ENCODE measurements at regions not wholly inside any gene's neighbourhood (a gene's known extent, or its start where the extent isn't known, plus 50 kb on each side); places are given as distances from the start of the nearest gene placed in this dataset.

DNA sequence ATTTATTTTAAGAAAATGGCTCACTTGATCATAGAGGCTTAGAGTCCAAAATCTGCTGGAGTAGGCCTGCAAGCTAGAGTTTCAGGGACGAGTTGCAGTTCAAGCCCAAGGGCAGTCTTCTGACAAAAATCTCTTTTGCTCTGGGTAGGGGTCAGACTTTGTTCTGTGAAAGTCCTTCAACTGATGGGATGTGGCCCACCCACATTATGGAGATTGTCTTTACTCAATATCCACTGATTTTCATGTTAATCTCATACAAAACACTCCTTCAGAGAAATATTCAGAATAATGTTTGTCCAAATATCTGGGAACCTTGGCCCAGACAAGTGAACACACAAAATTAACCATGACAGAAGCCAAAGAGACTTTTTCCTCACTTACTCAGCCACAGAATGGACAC is 98.6 kb upstream of the RSPO3 start:
- no peak overlapping the region for H2AFZ ChIP-seq (ENCODE audit: low read length)
- H3K4me1 ChIP-seq (ENCODE audit: insufficient read depth, low read length, poor library complexity, severe bottlenecking) = no peaks in the 10 kb centered on the region
- H3K9me3 ChIP-seq (ENCODE audit: insufficient read depth, low read depth, low read length) = no peaks in the 10 kb centered on the region
- no peaks in the 10 kb centered on the region for H3K36me3 ChIP-seq (ENCODE audit: insufficient read depth, low read length)
- H3K27me3 ChIP-seq (ENCODE audit: insufficient read depth, low read length, poor library complexity, severe bottlenecking) = no peaks in the 10 kb centered on the region
- H3K4me2 ChIP-seq (ENCODE audit: low read depth, low read length, poor library complexity, severe bottlenecking) = no peak overlapping the region
- no peak overlapping the region for H3K9ac ChIP-seq (ENCODE audit: low read depth, low read length, poor library complexity, severe bottlenecking)
- no peaks in the 10 kb centered on the region for H3F3A ChIP-seq (ENCODE audit: low read depth)
- no peaks in the 10 kb centered on the region for H3K9me2 ChIP-seq (replicated peaks; ENCODE audit: low read depth, low read length)
- H3K79me2 ChIP-seq (ENCODE audit: insufficient read depth, low read length) = no peaks in the 10 kb centered on the region
- H4K20me1 ChIP-seq (ENCODE audit: insufficient read depth, low read length, poor library complexity, severe bottlenecking) = no peaks in the 10 kb centered on the region
- no peak for TF ChIP-seq EZH2phosphoT487 (IDR thresholded peaks at IDR 0.05; ENCODE audit: borderline replicate concordance)
- TF ChIP-seq, protein P1, sequence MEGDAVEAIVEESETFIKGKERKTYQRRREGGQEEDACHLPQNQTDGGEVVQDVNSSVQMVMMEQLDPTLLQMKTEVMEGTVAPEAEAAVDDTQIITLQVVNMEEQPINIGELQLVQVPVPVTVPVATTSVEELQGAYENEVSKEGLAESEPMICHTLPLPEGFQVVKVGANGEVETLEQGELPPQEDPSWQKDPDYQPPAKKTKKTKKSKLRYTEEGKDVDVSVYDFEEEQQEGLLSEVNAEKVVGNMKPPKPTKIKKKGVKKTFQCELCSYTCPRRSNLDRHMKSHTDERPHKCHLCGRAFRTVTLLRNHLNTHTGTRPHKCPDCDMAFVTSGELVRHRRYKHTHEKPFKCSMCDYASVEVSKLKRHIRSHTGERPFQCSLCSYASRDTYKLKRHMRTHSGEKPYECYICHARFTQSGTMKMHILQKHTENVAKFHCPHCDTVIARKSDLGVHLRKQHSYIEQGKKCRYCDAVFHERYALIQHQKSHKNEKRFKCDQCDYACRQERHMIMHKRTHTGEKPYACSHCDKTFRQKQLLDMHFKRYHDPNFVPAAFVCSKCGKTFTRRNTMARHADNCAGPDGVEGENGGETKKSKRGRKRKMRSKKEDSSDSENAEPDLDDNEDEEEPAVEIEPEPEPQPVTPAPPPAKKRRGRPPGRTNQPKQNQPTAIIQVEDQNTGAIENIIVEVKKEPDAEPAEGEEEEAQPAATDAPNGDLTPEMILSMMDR (conservative IDR thresholded peaks at IDR 0.05; ENCODE audit: low read length) = no peak
- H3K4me3 ChIP-seq (ENCODE audit: low read length, poor library complexity, severe bottlenecking) = no peak overlapping the region

DNA sequence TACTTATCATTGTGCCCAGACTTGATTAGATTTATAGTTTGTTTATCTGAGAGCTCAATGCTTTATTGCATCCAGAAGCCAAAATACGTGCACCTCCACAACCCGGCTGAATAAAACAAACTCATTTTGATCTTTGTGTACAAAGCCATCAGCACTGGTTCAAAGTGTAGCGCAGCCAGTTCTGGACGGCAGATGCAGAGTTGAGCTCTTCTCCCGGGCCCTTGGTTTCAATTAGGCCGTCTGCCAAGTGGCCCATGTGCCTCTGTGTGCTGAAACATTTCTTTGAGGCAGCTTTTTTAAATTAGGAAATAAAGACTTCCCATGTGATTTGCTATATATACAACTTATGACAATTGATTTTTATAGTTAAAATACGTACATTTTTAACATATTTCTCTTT is 96.2 kb upstream of the RSPO3 start:
- H3K79me2 ChIP-seq (ENCODE audit: insufficient read depth, low read length) = no peaks in the 10 kb centered on the region
- no peak for TF ChIP-seq EZH2phosphoT487 (IDR thresholded peaks at IDR 0.05; ENCODE audit: borderline replicate concordance)
- H3K4me1 ChIP-seq (ENCODE audit: insufficient read depth, low read length, poor library complexity, severe bottlenecking) = no peaks in the 10 kb centered on the region
- no peak overlapping the region for H2AFZ ChIP-seq (ENCODE audit: low read length)
- no peak overlapping the region for H3K4me2 ChIP-seq (ENCODE audit: low read depth, low read length, poor library complexity, severe bottlenecking)
- H3K9ac ChIP-seq (ENCODE audit: low read depth, low read length, poor library complexity, severe bottlenecking) = no peak overlapping the region
- no peaks in the 10 kb centered on the region for H3K27me3 ChIP-seq (ENCODE audit: insufficient read depth, low read length, poor library complexity, severe bottlenecking)
- no peak overlapping the region for H3K4me3 ChIP-seq (ENCODE audit: low read length, poor library complexity, severe bottlenecking)
- no peaks in the 10 kb centered on the region for H3K9me3 ChIP-seq (ENCODE audit: insufficient read depth, low read depth, low read length)
- no peaks in the 10 kb centered on the region for H4K20me1 ChIP-seq (ENCODE audit: insufficient read depth, low read length, poor library complexity, severe bottlenecking)
- H3K9me2 ChIP-seq (replicated peaks; ENCODE audit: low read depth, low read length) = no peaks in the 10 kb centered on the region
- no peaks in the 10 kb centered on the region for H3K36me3 ChIP-seq (ENCODE audit: insufficient read depth, low read length)
- no peaks in the 10 kb centered on the region for H3F3A ChIP-seq (ENCODE audit: low read depth)

DNA sequence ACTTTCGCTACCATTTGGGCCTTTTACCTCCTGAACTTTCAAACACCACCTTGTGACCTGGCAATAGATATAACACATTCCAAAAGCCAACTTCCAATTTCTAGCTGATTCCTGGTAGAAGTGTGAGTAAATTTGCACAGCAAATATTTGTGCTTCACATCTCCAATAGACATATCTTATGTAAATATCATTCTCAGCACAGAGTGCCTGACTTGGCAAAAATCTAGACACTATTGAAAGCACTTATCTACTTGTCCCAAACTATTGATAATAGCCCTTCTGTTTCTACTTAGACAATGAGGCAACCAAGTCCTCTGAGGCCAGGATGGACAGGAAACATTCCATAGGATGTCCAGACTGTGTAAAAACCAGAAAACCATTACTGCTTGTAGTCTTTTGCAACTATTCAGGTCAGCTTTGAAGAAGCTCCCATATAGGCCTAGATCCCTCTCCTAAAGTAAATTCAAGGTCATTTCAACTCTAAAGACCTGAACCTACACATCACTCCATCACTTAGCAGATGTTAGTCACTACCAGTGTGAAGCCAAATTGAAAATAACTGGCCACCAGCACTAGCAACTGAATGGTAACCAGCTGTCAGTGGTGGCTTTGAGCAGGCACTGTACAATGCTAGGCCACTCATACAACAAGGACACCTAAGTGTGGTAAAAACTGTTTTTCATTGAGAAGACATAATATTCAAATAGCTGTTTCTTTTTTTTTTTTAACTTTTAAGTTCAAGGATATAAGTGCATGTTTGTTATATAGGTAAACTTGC is 95.3 kb upstream of the RSPO3 start:
- H3K36me3 ChIP-seq (ENCODE audit: insufficient read depth, low read length) = no peaks in the 10 kb centered on the region
- no peak overlapping the region for H3K4me3 ChIP-seq (ENCODE audit: low read length, poor library complexity, severe bottlenecking)
- no peaks in the 10 kb centered on the region for H3K27me3 ChIP-seq (ENCODE audit: insufficient read depth, low read length, poor library complexity, severe bottlenecking)
- H3K9me2 ChIP-seq (replicated peaks; ENCODE audit: low read depth, low read length) = no peaks in the 10 kb centered on the region
- H3K4me2 ChIP-seq (ENCODE audit: low read depth, low read length, poor library complexity, severe bottlenecking) = no peak overlapping the region
- H3K9ac ChIP-seq (ENCODE audit: low read depth, low read length, poor library complexity, severe bottlenecking) = no peak overlapping the region
- no peaks in the 10 kb centered on the region for H3K9me3 ChIP-seq (ENCODE audit: insufficient read depth, low read depth, low read length)
- H4K20me1 ChIP-seq (ENCODE audit: insufficient read depth, low read length, poor library complexity, severe bottlenecking) = no peaks in the 10 kb centered on the region
- TF ChIP-seq EZH2phosphoT487 (IDR thresholded peaks at IDR 0.05; ENCODE audit: borderline replicate concordance) = no peak
- TF ChIP-seq, protein P1 (conservative IDR thresholded peaks at IDR 0.05; ENCODE audit: low read length) = no peak
- no peaks in the 10 kb centered on the region for H3F3A ChIP-seq (ENCODE audit: low read depth)
- H3K4me1 ChIP-seq (ENCODE audit: insufficient read depth, low read length, poor library complexity, severe bottlenecking) = no peaks in the 10 kb centered on the region
- no peak overlapping the region; the same call in 1 of the 2 replicates for H2AFZ ChIP-seq (ENCODE audit: low read length)
- H3K79me2 ChIP-seq (ENCODE audit: insufficient read depth, low read length) = no peaks in the 10 kb centered on the region

DNA sequence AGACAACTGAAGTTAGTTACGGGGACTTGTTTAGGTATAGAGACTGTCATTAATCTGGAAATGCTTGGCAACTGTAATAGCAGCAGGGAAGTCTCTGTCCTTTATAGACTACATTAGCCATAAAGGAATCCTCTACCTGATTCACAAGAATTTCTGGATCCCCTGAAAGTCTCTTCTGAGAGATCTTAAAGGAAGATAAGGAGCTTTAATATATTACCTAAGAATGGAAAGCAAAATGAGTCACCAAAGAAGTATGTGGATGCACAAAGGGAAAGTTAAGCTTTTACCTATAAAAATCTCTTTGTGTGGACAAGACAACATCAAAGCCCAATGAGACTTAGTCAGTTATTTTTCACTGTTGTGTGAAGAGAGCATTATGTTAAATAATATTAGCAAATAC is 92.2 kb upstream of the RSPO3 start:
- Histone ChIP-seq H3K4me2 (ENCODE audit: low read depth, low read length, poor library complexity, severe bottlenecking) (no peak overlapping the region), H3K9me2 (replicated peaks; ENCODE audit: low read depth, low read length) (no peaks in the 10 kb centered on the region)

More for the DNA sequence above, 92.2 kb upstream of the RSPO3 start:
- TF ChIP-seq EZH2phosphoT487 (IDR thresholded peaks at IDR 0.05; ENCODE audit: borderline replicate concordance) = no peak
- TF ChIP-seq, protein P1 (conservative IDR thresholded peaks at IDR 0.05; ENCODE audit: low read length) = no peak
- H4K20me1 ChIP-seq (ENCODE audit: insufficient read depth, low read length, poor library complexity, severe bottlenecking) = no peaks in the 10 kb centered on the region
- H3K27me3 ChIP-seq (ENCODE audit: insufficient read depth, low read length, poor library complexity, severe bottlenecking) = no peaks in the 10 kb centered on the region
- H3K4me3 ChIP-seq (ENCODE audit: low read length, poor library complexity, severe bottlenecking) = no peak overlapping the region
- H3K79me2 ChIP-seq (ENCODE audit: insufficient read depth, low read length) = no peaks in the 10 kb centered on the region
- H2AFZ ChIP-seq (ENCODE audit: low read length) = no peak overlapping the region
- no peaks in the 10 kb centered on the region for H3K4me1 ChIP-seq (ENCODE audit: insufficient read depth, low read length, poor library complexity, severe bottlenecking)
- no peaks in the 10 kb centered on the region for H3K36me3 ChIP-seq (ENCODE audit: insufficient read depth, low read length)
- H3F3A ChIP-seq (ENCODE audit: low read depth) = no peaks in the 10 kb centered on the region
- H3K9me3 ChIP-seq (ENCODE audit: insufficient read depth, low read depth, low read length) = no peaks in the 10 kb centered on the region
- H3K9ac ChIP-seq (ENCODE audit: low read depth, low read length, poor library complexity, severe bottlenecking) = no peak overlapping the region
